ENCODE measurements at regions not wholly inside any gene's neighbourhood (a gene's known extent, or its start where the extent isn't known, plus 50 kb on each side); places are given as distances from the start of the nearest gene placed in this dataset.

DNA sequence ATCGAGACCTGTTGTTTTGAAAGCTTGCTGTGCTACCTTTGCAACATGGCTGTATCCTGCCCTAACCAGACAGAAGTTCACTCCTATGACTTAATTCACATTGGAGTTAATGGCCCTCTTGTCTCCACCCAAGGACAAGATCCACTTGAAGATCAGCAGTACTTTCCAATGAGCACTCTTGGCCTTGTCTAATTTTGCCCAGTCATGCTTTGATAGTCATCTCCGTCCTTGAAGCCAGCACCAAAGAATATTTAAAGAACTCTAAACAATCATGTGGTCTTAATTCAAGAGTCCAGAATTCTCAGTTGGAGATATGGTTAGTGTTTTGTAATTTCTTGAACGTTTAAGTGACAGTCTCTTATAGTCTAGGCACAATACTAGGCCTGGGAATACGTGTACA, 775.6 kb upstream of the EEF2KMT start:
- Histone ChIP-seq H3K4me3 (no peak overlapping the region), H3K4me1 (no peaks in the 10 kb centered on the region), H3K27me3 (no peaks in the 10 kb centered on the region), H3K36me3 (ENCODE audit: low read depth, missing control alignments) (no peaks in the 10 kb centered on the region), H3K27ac (no peak overlapping the region), H3K9me3 (no peaks in the 10 kb centered on the region)
- intact Hi-C loops (cut with DNase I; ENCODE audit: low total_unique reads), result no loop called here
- 77 to 80% methylated on average over 4 of the region's 4 CpGs for WGBS, 2 donors
- DNase-seq, result no peak
- TF ChIP-seq POLR2A (IDR thresholded peaks at IDR 0.05) (no peak), CTCF (IDR thresholded peaks at IDR 0.05) (no peak)

GRCh38 chr16:5870886-5871691, 773.5 kb upstream of the EEF2KMT start:
- Histone ChIP-seq H3K4me3 (no peak overlapping the region), H3K4me1 (no peaks in the 10 kb centered on the region), H3K27me3 (no peaks in the 10 kb centered on the region), H3K27ac (no peak overlapping the region), H3K9me3 (no peaks in the 10 kb centered on the region), H3K36me3 (ENCODE audit: low read depth, missing control alignments) (no peaks in the 10 kb centered on the region)
- DNase-seq, result no peak
- 32 to 45% methylated on average over 11 of the region's 11 CpGs for WGBS, 2 donors
- TF ChIP-seq POLR2A (IDR thresholded peaks at IDR 0.05), result no peak
- no peak for TF ChIP-seq CTCF (IDR thresholded peaks at IDR 0.05)
- intact Hi-C loops (cut with DNase I; ENCODE audit: low total_unique reads), result no loop called here

DNA sequence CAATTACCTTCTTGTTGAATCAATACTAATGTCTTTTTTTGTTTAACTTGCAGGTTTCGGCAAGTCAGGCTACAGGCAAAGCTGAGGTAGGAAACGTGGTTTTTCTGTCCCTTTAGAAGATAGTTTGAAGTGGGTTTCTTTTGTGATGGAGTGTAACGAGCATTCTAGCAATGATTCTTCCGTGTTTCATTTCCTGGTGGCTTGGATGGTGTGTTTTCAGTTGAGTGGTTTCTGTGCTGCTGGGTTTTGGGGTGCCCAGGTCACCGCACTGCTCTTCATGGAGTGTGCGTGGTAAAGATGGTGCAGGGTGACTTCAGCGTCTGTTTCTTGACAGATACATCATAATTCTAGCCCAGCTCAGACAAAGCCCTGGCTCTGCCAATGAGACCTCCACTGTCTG, 769.7 kb upstream of the EEF2KMT start:
- no peak for DNase-seq
- no peaks in the 10 kb centered on the region for H3K27me3 ChIP-seq
- intact Hi-C loops (cut with DNase I; ENCODE audit: low total_unique reads), result no loop called here

DNA sequence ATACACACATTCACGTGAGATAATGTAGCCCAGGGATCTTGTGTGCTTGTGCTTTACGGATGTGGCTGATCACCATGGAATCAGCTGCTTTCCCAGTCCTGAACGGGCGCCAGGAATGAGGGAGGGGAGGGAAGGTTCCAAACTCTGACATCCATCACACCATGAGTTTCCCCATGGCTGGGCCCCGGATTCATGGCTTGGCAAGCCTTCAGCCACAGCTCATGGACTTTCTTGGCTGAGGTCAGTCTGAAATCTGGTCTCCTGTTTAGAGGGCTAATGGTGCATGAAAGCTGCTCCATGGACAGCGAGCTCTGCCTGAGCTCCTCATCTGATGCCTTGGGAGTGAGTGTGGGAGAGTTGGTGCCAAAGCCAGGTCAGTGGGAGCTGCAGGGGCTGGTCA, 767.6 kb upstream of the EEF2KMT start:
- Histone ChIP-seq H3K4me1 (no peaks in the 10 kb centered on the region), H3K27ac (no peak overlapping the region), H3K9me3 (no peaks in the 10 kb centered on the region), H3K4me3 (no peak overlapping the region), H3K27me3 (no peaks in the 10 kb centered on the region), H3K36me3 (ENCODE audit: low read depth, missing control alignments) (no peaks in the 10 kb centered on the region)
- 67 to 73% methylated on average over 6 of the region's 6 CpGs for WGBS, 2 donors
- intact Hi-C loops (cut with DNase I; ENCODE audit: low total_unique reads), result no loop called here
- TF ChIP-seq CTCF (IDR thresholded peaks at IDR 0.05), result no peak
- no peak for TF ChIP-seq POLR2A (IDR thresholded peaks at IDR 0.05)
- no peak for DNase-seq

More for the DNA sequence above, 769.7 kb upstream of the EEF2KMT start:
- H3K27ac ChIP-seq, result no peak overlapping the region
- H3K36me3 ChIP-seq (ENCODE audit: low read depth, missing control alignments), result no peaks in the 10 kb centered on the region
- H3K4me1 ChIP-seq, result no peaks in the 10 kb centered on the region
- H3K9me3 ChIP-seq, result no peaks in the 10 kb centered on the region
- WGBS, 2 donors, result 80 to 82% methylated on average over 7 of the region's 7 CpGs
- TF ChIP-seq CTCF (IDR thresholded peaks at IDR 0.05) (no peak), POLR2A (IDR thresholded peaks at IDR 0.05) (no peak)
- no peak overlapping the region for H3K4me3 ChIP-seq

DNA sequence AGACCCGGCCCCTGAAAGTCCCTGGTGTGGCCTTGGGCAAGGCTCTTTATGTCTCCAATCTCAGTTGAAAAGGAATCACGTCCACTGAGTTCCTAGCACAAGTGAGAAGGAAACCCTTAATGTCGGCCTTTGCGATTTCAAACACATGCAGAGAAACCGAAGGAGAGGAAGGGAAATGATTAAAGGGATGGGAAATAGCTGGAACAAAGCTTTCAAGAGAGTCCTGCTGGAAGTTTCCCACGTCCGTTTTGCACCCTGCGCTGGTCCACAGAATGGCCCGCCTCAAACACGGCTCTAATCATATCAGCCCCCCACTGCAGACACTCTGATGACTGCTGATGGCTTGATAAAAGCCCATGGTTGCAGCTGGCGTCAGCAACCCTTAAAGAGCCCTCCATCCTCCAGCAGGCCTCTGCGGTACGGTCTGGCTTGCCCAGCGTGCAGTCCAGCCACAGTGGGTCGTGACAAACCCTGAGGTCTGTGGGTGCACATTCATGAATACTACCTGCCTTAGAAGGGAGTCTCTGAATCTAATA, 765.5 kb upstream of the EEF2KMT start:
- Histone ChIP-seq H3K4me1 (no peaks in the 10 kb centered on the region), H3K27me3 (no peaks in the 10 kb centered on the region), H3K36me3 (ENCODE audit: low read depth, missing control alignments) (no peaks in the 10 kb centered on the region), H3K9me3 (no peaks in the 10 kb centered on the region), H3K27ac (no peak overlapping the region), H3K4me3 (no peak overlapping the region)
- WGBS, 2 donors, result 67 to 79% methylated on average over 15 of the region's 15 CpGs
- no peak for DNase-seq
- intact Hi-C loops (cut with DNase I; ENCODE audit: low total_unique reads), result no loop called here
- no peak for TF ChIP-seq POLR2A (IDR thresholded peaks at IDR 0.05)
- no peak for TF ChIP-seq CTCF (IDR thresholded peaks at IDR 0.05)
